ENCODE measurements at regions not wholly inside any gene's neighbourhood (a gene's known extent, or its start where the extent isn't known, plus 50 kb on each side); places are given as distances from the start of the nearest gene placed in this dataset.

- no peak for TF ChIP-seq HDAC2 (IDR thresholded peaks at IDR 0.05)
- TF ChIP-seq ZNF384 (IDR thresholded peaks at IDR 0.05; ENCODE audit: borderline replicate concordance, low read depth, low read length), result no peak
- no peak for TF ChIP-seq NFXL1 (IDR thresholded peaks at IDR 0.05; ENCODE audit: borderline replicate concordance)
- no peak for TF ChIP-seq TCF12 (IDR thresholded peaks at IDR 0.05; ENCODE audit: low read depth, low read length)
- TF ChIP-seq MAX (IDR thresholded peaks at IDR 0.05; ENCODE audit: low read depth, low read length), result no peak
- no peak for TF ChIP-seq RAD21 (IDR thresholded peaks at IDR 0.05; ENCODE audit: insufficient read depth, low read depth, low read length)
- TF ChIP-seq EGR1 (IDR thresholded peaks at IDR 0.05; ENCODE audit: borderline replicate concordance in 1 of 2, low read depth in 2 of 2, low read length in 2 of 2), result no peak
- no peak for TF ChIP-seq EZH2 (IDR thresholded peaks at IDR 0.05; ENCODE audit: borderline replicate concordance, control insufficient read depth, low read depth, low read length)
- no peak for TF ChIP-seq HSF1 (IDR thresholded peaks at IDR 0.05; ENCODE audit: low read depth, low read length)
- TF ChIP-seq GABPA (IDR thresholded peaks at IDR 0.05; ENCODE audit: low read depth), result no peak
Measured at GRCh38 chr2:43044093-43044681, 182.2 kb downstream of the ZFP36L2 start (continued).

- in situ Hi-C loops (cut with MboI), result no loop called here
- Histone ChIP-seq H3K4me3 (no peak overlapping the region), H2AFZ (ENCODE audit: control insufficient read depth, low read depth, low read length) (no peak overlapping the region), H3K27me3 (replicated peaks in 1 of 2; ENCODE audit: control insufficient read depth in 2 of 2, insufficient read depth in 2 of 2, low read length in 1 of 2) (no peaks in the 10 kb centered on the region), H3K4me2 (ENCODE audit: control insufficient read depth, insufficient read depth) (no peak overlapping the region), H4K20me1 (ENCODE audit: control insufficient read depth, insufficient read depth) (no peaks in the 10 kb centered on the region), H3K36me3 (ENCODE audit: control insufficient read depth in 2 of 2, insufficient read depth in 2 of 2, low read length in 1 of 2) (no peaks in the 10 kb centered on the region), H3K79me2 (ENCODE audit: control insufficient read depth, insufficient read depth, low read length) (no peaks in the 10 kb centered on the region), H3K27ac (ENCODE audit: control insufficient read depth, insufficient read depth) (no peak overlapping the region), H3K4me1 (ENCODE audit: control insufficient read depth, insufficient read depth, low read length) (no peaks in the 10 kb centered on the region), H3K9ac (ENCODE audit: control insufficient read depth, insufficient read depth, low read length) (no peak overlapping the region), H3K9me3 (replicated peaks; ENCODE audit: control insufficient read depth, insufficient read depth, low read length) (no peaks in the 10 kb centered on the region)
- no peak for DNase-seq (ENCODE audit: low read depth, low spot score)
- no peak for FAIRE-seq
- SMC1A ChIA-PET (ENCODE audit: uncharacterized antibody, unreplicated experiment), result no interaction called here
- CTCF ChIA-PET, result interaction anchor here (0.7 kb wide), 1 partner anchor 563 kb away, joined by 3 read pairs; no protein-coding TSS in a partner anchor
- RAD21 ChIA-PET (ENCODE audit: unreplicated experiment), result no interaction called here
- no TSS peak for BruUV-seq (replicated peaks)
- WGBS (ENCODE audit: insufficient coverage, insufficient replicate concordance, low lambda C conversion rate, missing lambda C conversion rate), result 30% methylated on average over 8 of the region's 8 CpGs
- intact Hi-C loops (cut with micrococcal nuclease; ENCODE audit: unreplicated experiment), result no loop called here
- POLR2A ChIA-PET, result interaction anchor here (0.5 kb wide), 1 partner anchor 247 kb away, joined by 3 read pairs; no protein-coding TSS in a partner anchor
- ATAC-seq, result no peak
- TF ChIP-seq ASH2L (IDR thresholded peaks at IDR 0.05; ENCODE audit: borderline replicate concordance, low read depth) (no peak), PAX5 (IDR thresholded peaks at IDR 0.05; ENCODE audit: borderline replicate concordance, low read depth, low read length) (no peak), E2F4 (IDR thresholded peaks at IDR 0.05; ENCODE audit: low read depth, low read length) (no peak), EZH2 (IDR thresholded peaks at IDR 0.05; ENCODE audit: borderline replicate concordance, control insufficient read depth, low read depth, low read length) (no peak), KLF5 (IDR thresholded peaks at IDR 0.05; ENCODE audit: partially characterized antibody) (no peak), SUZ12 (IDR thresholded peaks at IDR 0.05; ENCODE audit: unreplicated experiment) (no peak), IRF4 (IDR thresholded peaks at IDR 0.05; ENCODE audit: low read depth, low read length) (no peak), PKNOX1 (IDR thresholded peaks at IDR 0.05) (no peak), HSF1 (IDR thresholded peaks at IDR 0.05; ENCODE audit: low read depth, low read length) (no peak), CBX5 (IDR thresholded peaks at IDR 0.05; ENCODE audit: low read depth) (no peak), POU2F2 (IDR thresholded peaks at IDR 0.05; ENCODE audit: borderline replicate concordance, low read depth, low read length) (no peak)
Measured at GRCh38 chr2:43043553-43043870, 182.9 kb downstream of the ZFP36L2 start.
